Left renal cortex interstitium (tissue), 4 donors: ENCODE measurements at regions not wholly inside any gene's neighbourhood (a gene's known extent, or its start where the extent isn't known, plus 50 kb on each side); places are given as distances from the start of the nearest gene placed in this dataset.
A peak's percentile ranks its signal among the peaks of the same experiment; 100 is the strongest.
"Not testable (repeated sequence)": the region's sequence is repeated elsewhere in the genome, so short reads cannot be mapped to it uniquely, and the experiment has no call there.

Experiments used
- DNase-seq, 4 donors: peaks; one replicate each; pipeline ENCODE4 v3.0.0-alpha.2; 2013; ENCODE audit warnings: low read depth in 4 of 4, low spot score in 2 of 4, missing footprints in 1 of 4

DNA sequence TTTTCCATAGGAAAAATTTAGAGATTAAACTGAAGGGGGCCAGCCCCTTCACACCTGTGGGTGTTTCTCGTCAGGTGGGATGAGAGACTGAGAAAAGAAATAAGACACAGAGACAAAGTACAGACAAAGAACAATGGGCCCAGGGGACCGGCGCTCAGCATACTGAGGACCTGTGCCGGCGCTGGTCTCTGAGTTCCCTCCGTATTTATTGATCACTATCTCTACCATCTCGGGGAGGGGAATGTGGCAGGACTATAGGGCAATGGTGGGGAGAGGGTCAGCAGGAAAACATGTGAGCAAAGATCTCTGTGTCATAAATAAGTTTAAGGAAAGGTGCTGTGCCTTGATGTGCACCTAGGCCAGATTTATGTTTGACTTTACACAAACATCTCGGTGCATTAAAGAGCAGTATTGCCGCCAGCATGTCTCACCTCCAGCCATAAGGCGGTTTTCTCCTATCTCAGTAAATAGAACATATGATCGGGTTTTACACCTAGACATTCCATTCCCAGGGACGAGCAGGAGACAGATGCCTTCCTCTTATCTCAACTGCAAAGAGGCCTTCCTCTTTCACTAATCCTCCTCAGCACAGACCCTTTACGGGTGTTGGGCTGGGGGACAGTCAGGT lies 494.7 kb downstream of the IGSF11 start:
- not testable (repeated sequence) for DNase-seq

GRCh38 chr3:118540448-118540821 lies 494.2 kb downstream of the IGSF11 start:
- not testable (repeated sequence) for DNase-seq

- DNase-seq = no peak
Observed at GRCh38 chr3:118540826-118541225, 493.8 kb downstream of the IGSF11 start.

DNA sequence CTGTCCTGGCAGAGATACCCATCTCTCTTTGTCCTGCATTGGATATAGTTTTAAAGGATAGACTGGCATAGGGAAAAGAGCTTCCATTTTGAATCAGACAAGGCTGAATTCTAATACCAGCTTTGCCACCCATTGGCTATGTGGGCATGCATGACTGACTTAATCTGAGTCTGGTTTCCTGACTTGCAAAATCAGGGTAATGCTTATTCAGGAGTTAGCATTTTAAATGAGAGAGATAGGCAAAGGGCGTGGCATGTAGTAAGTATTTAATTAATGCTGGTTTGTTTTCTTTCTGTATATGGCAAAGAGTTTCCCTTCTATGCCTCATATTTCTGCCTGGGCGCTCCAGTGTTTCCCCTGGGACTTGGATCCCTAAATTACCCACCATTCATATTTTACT lies 492.9 kb downstream of the IGSF11 start:
- no peak for DNase-seq

DNA sequence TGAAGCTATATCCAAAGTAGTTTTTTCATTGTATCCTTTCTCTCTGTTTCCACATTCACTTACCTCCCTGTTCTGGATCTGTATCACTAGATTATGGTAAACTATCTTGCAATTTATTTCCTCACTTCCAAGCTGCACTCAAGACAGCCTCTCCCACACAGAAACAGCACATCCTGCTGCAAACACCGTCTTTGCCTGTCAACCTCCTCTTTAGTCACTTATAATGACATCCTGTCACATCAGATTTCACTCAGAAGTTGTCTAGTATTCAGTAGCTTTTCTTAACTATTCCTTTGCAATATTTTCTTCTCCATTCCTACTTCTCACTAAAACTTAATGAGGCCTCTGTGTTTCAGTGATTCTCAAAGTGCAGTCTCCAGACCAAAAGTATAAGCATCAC lies 490.8 kb downstream of the IGSF11 start:
- DNase-seq = no peak

GRCh38 chr3:118544458-118544857 lies 490.2 kb downstream of the IGSF11 start:
- no peak for DNase-seq

DNA sequence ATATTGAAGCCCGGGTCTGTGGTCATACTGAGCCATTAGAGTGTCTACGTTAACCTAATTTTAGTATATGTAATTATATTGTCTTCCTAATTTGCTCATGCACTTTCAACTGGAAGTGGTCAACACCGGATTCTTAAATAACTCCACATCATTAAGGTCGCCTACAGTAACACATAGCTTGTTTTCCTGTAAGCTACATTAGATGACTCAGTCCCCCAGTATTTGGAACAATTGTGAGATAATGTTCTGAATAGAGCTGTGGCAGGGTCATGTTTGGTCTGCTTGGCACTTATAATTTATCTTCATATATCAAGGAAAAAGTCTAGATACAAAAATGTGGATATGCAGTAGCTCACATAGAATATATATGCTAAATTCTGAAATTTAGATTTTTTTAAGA lies 486.2 kb downstream of the IGSF11 start:
- no peak for DNase-seq

DNA sequence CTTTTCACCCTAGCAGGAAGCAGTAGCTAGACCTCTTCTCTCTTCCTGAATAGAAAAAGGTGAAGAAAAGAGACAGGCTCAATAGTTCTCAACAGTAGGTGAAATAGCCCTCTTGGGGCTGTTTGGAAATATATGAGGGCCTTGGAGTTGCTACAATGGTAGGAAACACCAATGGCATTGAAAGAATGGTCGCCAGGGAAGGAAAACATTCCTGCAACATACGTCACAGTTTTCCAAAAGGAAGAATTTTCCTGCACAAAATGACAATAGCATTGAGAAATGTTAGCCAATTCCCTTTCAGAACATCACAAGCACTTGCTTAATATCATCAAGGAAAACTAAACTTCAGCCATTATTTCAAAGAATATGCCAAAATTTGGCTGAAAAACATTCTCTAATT lies 484.5 kb downstream of the IGSF11 start:
- no peak for DNase-seq

- DNase-seq = no peak
Observed at GRCh38 chr3:118550556-118550955, 484.1 kb downstream of the IGSF11 start.

DNA sequence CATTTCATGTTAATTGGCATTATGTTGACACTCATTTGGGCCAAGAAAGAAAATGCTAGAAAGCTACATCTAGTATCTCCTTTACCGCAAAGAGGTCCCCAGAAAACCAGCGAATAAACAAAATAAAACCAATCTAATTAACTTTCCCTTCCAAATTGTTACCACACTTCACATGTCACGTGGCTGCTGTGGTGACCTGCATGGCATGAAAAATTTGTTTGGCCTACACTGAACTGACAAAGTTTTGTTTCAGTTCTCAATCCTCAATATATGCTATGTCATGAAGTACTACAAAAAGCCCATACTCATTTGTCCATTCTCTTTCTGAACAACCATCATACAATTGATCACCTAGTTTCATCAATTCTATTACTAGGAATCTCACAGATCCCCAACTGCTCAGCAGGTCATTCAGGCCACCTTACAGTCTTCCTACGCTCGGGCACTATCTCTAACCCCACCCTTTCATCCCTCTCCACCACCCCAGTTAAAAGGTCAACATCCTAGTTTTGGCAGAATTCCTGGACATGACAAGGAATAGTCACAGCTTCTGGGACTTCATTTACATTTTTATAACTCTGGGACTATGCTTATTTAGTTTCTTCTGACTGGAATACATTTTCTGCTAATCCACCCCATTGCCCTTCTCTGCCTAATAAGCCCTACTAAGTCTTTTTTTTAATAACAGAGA lies 480.4 kb downstream of the IGSF11 start:
- no peak for DNase-seq

DNA sequence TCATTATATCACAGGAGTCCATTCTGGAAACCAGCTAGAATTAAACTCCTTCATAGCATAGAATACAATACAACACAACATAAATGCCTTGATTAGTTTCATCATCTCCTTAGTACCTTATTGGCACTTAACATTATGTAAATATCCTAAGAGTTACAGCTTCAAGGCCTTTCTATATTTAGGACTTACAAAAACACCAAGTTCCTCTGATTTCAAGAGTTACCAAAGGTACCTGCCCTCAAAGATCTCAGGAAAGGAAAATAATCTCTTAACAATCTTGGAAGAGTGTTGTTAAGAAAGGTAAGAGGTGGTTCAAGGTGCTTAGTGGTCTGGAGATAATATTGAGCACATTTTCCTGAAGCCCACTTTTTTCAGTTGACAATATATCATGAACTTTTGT lies 477.7 kb downstream of the IGSF11 start:
- no peak for DNase-seq

- DNase-seq = no peak
Observed at GRCh38 chr3:118557513-118557912, 477.1 kb downstream of the IGSF11 start.

- DNase-seq = no peak
Observed at GRCh38 chr3:118559286-118559685, 475.4 kb downstream of the IGSF11 start.

DNA sequence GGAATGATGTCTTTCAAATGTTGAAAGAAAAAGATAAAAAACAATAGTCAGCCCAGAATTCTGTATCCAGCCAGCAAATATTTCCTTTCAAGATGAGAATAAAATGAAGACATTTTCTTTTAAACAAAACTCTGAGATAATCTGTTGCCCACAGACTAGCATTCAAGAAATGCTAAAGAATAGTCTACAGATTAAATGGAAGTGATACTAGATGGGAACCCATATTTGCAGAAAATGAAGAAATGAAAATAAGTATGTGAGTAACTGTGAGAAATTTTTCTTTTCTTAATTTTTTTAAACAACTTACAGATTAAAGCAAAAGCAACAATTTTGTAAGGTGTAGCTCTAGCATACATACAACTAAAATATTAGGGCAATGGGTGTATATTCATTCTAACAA lies 469.8 kb downstream of the IGSF11 start:
- no peak for DNase-seq

DNA sequence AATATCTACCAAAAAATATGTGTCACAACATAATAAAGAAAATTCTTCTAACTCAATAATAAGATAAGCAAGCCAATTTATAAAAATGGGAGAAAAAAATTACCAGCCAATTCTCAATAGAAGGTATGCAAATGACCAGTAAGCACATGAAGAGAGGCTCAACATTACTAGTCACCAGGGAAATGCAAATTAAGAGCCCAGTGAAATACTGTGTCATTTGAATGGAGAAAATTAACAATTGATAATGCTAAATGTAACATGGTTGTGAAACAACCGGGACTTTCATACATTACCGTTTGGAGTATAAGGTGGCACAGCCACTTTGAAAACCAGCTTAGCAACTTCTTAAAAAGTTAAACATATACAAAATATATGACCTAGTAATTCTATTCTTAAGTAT lies 460.7 kb downstream of the IGSF11 start:
- DNase-seq = no peak

DNA sequence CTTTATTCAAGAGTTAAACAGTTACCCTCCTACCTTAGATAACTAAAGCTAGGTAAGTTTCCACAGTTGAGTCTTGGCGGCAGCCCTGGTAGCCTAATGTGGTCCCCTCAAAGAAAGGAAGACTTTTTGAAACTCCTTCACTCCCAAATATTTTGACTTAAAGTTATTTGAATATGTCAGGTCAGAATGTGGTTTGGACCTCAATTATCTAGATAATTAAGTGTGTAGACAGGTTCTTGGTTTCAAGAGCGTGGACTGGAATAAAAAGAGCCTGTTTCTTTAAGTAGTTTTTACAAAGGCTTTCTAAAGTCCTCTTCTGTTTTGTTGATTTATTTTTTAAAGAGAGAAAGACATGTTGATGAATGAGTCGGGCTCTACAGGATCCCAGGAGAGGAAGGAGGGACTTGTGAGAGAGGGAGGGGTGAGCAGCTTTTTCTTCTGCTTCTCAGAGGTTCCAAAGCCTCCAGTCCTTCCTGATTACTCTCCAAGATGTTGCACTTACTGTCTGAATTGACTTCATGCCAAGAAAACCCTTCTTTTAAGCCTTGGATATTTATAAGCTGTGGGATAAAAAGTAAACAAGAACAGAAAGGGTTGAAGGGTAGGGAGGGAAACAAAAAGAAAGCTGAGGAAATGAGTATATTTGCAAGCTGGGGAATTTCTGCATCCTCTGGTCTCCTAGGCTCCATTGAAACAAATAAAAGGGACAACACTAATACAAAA lies 457.4 kb downstream of the IGSF11 start:
- peak; percentile 47 to 66 (median 57) for DNase-seq

GRCh38 chr3:118578559-118578958 lies 456.1 kb downstream of the IGSF11 start:
- DNase-seq = no peak

- DNase-seq = no peak
Observed at GRCh38 chr3:118587037-118587741, 447.5 kb downstream of the IGSF11 start.

DNA sequence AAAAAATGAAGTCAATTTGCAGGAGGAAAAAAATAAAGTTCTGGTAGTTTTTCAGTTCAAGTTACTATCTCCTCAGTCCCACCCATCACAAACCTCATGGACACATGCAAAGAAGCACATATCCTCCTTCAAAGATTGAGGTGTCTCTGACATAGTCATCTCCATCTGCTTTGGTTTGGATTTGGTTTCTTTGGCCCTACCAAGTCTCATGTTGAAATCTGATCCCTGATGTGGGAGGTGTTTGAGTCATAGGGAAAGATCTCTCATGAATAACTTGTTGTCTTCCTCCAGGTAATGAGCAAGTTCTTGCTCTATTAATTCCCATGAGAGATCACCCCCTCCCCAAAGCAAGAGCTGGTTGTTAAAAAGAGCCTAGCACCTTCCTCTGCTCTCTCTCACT lies 446.8 kb downstream of the IGSF11 start:
- DNase-seq = no peak

- DNase-seq = no peak
Observed at GRCh38 chr3:118593277-118593670, 441.4 kb downstream of the IGSF11 start.

GRCh38 chr3:118597184-118597583 lies 437.5 kb downstream of the IGSF11 start:
- no peak for DNase-seq
